ENCODE measurements at regions not wholly inside any gene's neighbourhood (a gene's known extent, or its start where the extent isn't known, plus 50 kb on each side); places are given as distances from the start of the nearest gene placed in this dataset.

DNA sequence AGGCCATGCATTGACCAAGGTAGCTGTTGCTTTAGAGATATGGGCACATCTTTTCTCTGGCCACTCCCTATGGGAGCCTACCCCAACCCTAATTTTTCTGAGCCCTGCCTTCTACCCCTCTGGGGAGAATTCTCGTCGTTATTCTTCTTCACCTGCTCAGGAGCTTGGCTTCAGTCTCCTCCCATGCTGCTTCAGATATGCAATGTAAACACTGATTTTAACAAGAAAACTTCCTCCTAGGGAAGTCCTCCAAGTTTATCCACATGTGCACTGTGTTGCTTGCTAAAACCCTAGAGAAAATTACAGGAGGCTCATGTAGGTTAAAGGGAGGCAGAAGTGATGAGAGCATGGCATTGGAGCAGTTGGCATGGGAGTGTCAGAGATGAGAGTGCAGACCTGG lies 445.2 kb upstream of the MDFIC2 start:
- no peak overlapping the region for H3K4me3 ChIP-seq (ENCODE audit: low read depth, low read length)
- TF ChIP-seq, protein P1, sequence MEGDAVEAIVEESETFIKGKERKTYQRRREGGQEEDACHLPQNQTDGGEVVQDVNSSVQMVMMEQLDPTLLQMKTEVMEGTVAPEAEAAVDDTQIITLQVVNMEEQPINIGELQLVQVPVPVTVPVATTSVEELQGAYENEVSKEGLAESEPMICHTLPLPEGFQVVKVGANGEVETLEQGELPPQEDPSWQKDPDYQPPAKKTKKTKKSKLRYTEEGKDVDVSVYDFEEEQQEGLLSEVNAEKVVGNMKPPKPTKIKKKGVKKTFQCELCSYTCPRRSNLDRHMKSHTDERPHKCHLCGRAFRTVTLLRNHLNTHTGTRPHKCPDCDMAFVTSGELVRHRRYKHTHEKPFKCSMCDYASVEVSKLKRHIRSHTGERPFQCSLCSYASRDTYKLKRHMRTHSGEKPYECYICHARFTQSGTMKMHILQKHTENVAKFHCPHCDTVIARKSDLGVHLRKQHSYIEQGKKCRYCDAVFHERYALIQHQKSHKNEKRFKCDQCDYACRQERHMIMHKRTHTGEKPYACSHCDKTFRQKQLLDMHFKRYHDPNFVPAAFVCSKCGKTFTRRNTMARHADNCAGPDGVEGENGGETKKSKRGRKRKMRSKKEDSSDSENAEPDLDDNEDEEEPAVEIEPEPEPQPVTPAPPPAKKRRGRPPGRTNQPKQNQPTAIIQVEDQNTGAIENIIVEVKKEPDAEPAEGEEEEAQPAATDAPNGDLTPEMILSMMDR (IDR thresholded peaks at IDR 0.05; ENCODE audit: low read depth, low read length): no peak

DNA sequence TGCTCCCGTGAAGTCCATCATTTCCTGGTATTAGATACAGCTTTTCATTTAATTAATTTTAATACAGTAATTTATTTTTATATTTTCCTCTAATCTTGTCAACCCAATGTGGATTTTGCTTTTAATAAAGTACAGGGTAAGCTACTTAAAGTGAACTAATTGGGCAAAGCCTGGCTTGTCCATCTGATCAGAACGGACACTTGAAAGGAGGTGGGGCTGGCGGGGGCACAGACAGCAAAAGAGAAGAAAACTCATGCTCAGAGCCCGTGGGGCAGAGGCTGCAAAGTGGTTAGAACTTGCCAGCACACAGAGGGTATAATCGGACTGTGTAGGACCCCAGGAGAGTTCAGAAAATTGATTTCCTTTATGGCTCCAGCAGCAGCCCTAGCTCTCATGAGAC lies 443.1 kb upstream of the MDFIC2 start:
- TF ChIP-seq, protein P1 (IDR thresholded peaks at IDR 0.05; ENCODE audit: low read depth, low read length): no peak
- no peak overlapping the region for H3K4me3 ChIP-seq (ENCODE audit: low read depth, low read length)

DNA sequence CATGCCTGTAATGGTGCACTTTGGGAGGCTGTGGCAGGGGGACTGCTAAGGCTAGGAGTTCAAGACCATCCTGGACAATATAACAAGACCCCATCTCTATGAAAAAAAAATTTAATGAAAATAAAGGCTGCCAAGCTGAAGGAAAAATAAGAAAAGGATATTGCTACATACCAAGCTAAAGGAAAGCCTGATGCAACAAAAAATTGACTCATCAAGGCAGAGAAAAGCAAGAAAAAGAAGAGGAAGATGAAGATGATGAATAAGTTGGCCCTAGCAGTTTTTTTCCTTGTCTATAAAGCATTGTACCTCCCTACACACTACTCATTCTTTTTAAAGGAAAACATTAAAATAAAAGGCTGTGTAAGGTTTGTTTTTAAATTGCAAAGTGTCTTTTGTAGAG lies 441.9 kb upstream of the MDFIC2 start:
- TF ChIP-seq, protein P1 (IDR thresholded peaks at IDR 0.05; ENCODE audit: low read depth, low read length): no peak
- no peak overlapping the region for H3K4me3 ChIP-seq (ENCODE audit: low read depth, low read length)

DNA sequence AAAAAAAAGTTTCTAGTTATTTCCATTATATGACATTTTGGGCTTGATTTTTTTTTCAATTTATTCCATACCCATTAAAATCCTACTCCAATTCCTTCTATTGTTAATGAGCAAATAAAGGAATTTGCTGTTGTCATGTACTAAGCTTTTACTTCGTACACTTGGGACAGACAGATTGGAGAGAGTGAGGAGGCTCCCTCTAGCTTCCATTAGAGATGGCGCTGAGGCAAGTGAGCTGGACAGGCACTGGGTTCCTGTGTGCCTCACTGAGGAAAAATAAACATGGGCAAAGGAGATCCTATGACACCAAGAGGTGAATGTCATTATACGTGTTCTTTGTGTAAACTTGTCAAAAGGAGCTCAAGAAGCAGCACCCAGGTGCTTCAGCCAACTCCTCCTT lies 441.1 kb upstream of the MDFIC2 start:
- TF ChIP-seq, protein P1 (IDR thresholded peaks at IDR 0.05; ENCODE audit: low read depth, low read length): no peak
- no peak overlapping the region for H3K4me3 ChIP-seq (ENCODE audit: low read depth, low read length)

DNA sequence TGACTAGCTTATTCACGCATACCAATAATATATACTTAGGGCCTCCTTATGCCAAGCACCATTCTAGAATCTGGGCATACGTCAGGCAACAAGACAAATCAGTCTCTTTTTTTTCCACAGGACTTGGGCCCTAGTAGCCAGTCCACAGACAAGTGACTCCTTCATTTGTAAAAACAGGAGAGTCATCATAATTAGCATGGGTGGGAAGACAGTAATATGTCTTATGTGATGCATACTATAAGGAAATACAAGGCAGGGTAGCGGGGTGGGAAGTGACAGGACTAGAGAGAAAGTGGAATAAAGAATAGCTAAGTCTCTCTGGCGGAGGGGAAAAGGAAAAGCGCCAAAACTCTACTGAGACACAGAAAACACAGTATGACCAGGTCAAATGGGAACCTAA lies 439.6 kb upstream of the MDFIC2 start:
- TF ChIP-seq, protein P1 (IDR thresholded peaks at IDR 0.05; ENCODE audit: low read depth, low read length): no peak
- no peak overlapping the region for H3K4me3 ChIP-seq (ENCODE audit: low read depth, low read length)

DNA sequence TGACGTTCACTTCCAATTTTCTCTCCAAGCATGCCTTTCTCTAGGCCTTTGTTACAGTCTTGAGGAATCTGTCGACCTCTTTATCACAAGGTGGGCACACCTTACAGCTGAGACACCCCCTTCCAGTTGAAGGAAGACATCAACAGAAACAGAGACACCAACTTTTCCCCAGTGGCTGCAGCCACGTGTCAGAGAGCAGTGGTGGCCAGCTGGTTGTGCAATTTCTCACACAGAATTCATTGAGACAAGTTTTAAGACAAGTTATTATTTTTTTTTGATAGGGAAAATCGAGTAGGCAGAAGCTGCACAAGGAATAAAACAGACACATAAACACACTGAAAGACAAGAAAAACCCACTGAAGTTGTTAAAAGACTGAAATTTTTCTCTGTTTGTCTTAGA lies 436.7 kb upstream of the MDFIC2 start:
- H3K4me3 ChIP-seq (ENCODE audit: low read depth, low read length): no peak overlapping the region
- TF ChIP-seq, protein P1 (IDR thresholded peaks at IDR 0.05; ENCODE audit: low read depth, low read length): no peak

DNA sequence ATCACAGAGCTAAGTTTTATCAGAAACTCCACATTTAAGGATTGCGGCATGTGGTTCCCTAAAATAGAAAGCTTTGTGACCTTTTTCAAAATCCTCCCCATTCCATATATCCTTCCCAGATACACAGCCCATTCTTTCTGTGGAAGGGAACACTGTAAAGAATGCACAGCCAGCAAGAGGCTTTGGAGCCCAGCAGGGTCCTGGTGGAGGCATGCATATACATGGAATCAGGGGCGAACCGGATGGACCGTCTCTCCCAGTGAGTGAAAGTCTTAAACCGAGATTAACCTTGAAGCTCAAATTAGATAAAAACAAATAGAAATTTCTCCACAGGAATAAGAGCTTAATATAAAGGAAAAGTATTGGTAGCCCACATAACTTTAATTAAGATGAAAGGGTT lies 436.2 kb upstream of the MDFIC2 start:
- H3K4me3 ChIP-seq (ENCODE audit: low read depth, low read length): no peak overlapping the region
- TF ChIP-seq, protein P1 (IDR thresholded peaks at IDR 0.05; ENCODE audit: low read depth, low read length): no peak

All from WI38 (cell line).